ENCODE measurements at regions not wholly inside any gene's neighbourhood (a gene's known extent, or its start where the extent isn't known, plus 50 kb on each side); places are given as distances from the start of the nearest gene placed in this dataset.

- TF ChIP-seq CTCF (IDR thresholded peaks at IDR 0.05; ENCODE audit: low read length) (no peak), EZH2phosphoT487 (IDR thresholded peaks at IDR 0.05; ENCODE audit: low read length) (no peak)
Observed at GRCh38 chr4:170425040-170425439, 335.3 kb upstream of the AADAT start.
